ENCODE measurements at regions not wholly inside any gene's neighbourhood (a gene's known extent, or its start where the extent isn't known, plus 50 kb on each side); places are given as distances from the start of the nearest gene placed in this dataset.
A peak's percentile ranks its signal among the peaks of the same experiment; 100 is the strongest.

DNA sequence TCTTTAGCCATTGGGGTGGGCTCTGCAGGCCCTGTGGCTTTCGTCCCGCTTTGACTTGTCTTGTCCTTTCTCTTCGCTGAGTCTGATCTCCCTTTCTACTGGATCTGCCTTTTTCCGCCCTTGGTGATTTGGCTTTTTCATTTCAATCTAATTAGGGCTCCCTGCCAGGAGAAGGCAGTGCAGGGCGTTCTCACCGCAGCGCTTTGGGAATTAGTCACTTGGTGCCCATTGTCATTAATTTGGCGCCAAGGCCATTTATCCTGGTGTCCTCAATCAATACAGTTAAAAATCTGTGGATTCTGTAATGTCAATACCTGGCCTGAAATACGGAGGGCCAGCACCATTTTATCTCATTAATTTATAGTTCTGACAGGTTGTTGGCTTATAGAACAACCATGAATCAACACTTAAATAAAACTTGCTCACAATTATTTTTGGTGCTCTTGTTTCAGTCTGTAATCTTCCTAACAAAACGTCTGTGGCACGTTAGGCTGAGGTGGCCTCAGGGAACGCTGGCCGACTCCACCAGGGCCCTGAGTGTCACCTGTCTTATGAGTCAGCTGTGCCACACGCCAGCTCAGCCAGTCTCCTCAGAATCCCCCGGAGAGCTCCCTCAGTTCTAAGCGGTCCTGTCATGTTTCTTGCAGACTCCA is 115.7 kb downstream of the BEGAIN start:
- 56% methylated on average over 15 of the region's 16 CpGs for WGBS (ENCODE audit: insufficient coverage)
- H3K27ac ChIP-seq (ENCODE audit: low read depth, low read length): no peak overlapping the region
- no peaks in the 10 kb centered on the region for H3K27me3 ChIP-seq (ENCODE audit: control insufficient read depth, insufficient read depth, low read length)
- H3K36me3 ChIP-seq (ENCODE audit: control insufficient read depth, insufficient read depth, low read length): peaks cover 24% of the 10 kb centered on the region
- H3K4me3 ChIP-seq (ENCODE audit: low read depth, low read length): no peak overlapping the region
- no peaks in the 10 kb centered on the region for H3K9me3 ChIP-seq (ENCODE audit: control insufficient read depth, insufficient read depth, low read length)
- peaks cover 26% of the 10 kb centered on the region for H3K4me1 ChIP-seq (ENCODE audit: control insufficient read depth, insufficient read depth, low read length)
- DNase-seq (ENCODE audit: low read depth in 4 of 6, low spot score in 6 of 6): peak in 1 of 6 donors; percentile 64

DNA sequence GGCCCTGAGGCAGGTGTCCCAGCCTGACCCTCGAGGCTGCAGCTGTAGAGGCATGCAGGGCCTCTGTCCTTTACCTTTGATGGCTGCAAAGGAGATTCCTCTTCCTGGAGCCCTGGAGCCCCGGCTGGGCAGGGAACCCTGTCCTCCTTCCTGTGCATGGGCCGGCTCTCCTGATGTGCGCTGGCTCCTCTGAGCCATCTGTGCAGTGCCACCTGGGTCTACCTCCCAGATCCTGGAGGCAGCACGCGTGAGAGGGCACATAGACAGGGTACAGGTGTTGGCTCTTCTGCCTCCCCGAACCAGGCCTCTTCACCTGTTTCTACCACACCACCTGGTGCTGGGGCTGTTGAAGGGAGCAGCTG is 115.1 kb downstream of the BEGAIN start:
- no peaks in the 10 kb centered on the region for H3K27me3 ChIP-seq (ENCODE audit: control insufficient read depth, insufficient read depth, low read length)
- H3K36me3 ChIP-seq (ENCODE audit: control insufficient read depth, insufficient read depth, low read length): peaks cover 24% of the 10 kb centered on the region
- no peak for DNase-seq (ENCODE audit: low read depth in 4 of 6, low spot score in 6 of 6)
- H3K27ac ChIP-seq (ENCODE audit: low read depth, low read length): no peak overlapping the region
- 85% methylated on average over 4 of the region's 7 CpGs for WGBS (ENCODE audit: insufficient coverage)
- peaks cover 28% of the 10 kb centered on the region for H3K4me1 ChIP-seq (ENCODE audit: control insufficient read depth, insufficient read depth, low read length)
- H3K9me3 ChIP-seq (ENCODE audit: control insufficient read depth, insufficient read depth, low read length): no peaks in the 10 kb centered on the region
- no peak overlapping the region for H3K4me3 ChIP-seq (ENCODE audit: low read depth, low read length)

DNA sequence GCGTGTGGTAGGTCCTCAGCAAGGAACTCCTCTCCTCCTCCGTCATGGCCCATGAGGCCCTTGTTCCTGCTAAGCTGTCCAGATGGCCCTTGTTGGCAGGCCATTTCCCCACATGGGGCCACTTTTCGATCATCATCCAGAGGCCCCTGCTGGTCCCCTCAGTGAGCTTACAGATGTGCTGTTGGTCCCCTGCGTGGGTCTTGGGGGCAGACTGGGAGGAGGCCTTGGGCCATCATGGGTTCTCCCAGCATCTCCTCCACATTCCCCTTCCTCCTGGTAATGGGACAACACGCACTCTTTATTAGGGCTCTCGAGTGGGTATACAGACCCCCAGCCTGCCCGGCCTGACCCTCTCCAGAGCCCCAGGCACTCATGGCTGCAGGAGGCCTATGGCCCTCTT is 114.7 kb downstream of the BEGAIN start:
- H3K4me3 ChIP-seq (ENCODE audit: low read depth, low read length): no peak overlapping the region
- DNase-seq (ENCODE audit: low read depth in 4 of 6, low spot score in 6 of 6): no peak
- 97% methylated on average over 6 of the region's 7 CpGs for WGBS (ENCODE audit: insufficient coverage)
- H3K36me3 ChIP-seq (ENCODE audit: control insufficient read depth, insufficient read depth, low read length): peaks cover 24% of the 10 kb centered on the region
- H3K27ac ChIP-seq (ENCODE audit: low read depth, low read length): no peak overlapping the region
- no peaks in the 10 kb centered on the region for H3K27me3 ChIP-seq (ENCODE audit: control insufficient read depth, insufficient read depth, low read length)
- no peaks in the 10 kb centered on the region for H3K9me3 ChIP-seq (ENCODE audit: control insufficient read depth, insufficient read depth, low read length)
- peaks cover 28% of the 10 kb centered on the region for H3K4me1 ChIP-seq (ENCODE audit: control insufficient read depth, insufficient read depth, low read length)

DNA sequence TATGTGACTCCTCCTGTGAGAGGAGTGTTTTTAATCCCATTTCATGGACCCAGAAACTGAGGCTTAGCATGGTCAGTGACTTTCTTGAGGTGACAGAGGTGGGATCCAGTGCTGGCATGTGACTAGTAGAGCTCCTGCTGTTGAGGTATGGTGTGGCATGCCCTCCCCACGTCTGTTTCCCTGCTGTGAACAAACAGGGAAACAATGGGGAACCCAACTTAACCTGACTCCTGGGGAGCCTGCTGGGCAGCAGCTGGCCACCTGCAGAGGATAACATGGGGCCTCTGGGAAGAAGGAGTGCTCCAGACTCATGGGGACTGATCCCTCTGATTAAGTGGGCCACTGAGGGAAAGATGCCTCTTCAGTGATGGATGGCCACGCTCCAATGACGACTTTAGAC is 114.0 kb downstream of the BEGAIN start:
- no peak overlapping the region for H3K4me3 ChIP-seq (ENCODE audit: low read depth, low read length)

DNA sequence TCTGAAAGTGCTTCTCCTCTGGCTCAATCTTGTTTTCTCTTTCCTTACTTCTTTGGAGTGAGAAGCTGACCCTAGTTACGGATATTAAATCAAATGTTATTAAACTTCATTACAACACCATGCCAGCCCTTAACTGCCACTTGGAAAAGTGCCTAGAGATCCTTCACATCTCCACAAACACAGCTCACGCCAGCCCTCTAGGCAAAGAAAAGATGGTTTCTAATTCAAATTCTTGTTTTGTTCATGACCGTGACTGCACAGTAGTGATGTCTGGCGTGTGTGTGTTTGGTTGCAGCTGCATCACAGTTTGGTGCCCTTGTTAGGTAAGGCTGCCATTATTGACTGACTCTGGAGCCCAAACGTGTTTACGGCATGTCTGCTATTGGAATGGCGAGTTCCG is 113.0 kb downstream of the BEGAIN start:
- Histone ChIP-seq H3K36me3 (ENCODE audit: control insufficient read depth, insufficient read depth, low read length) (peaks cover 13% of the 10 kb centered on the region), H3K4me1 (ENCODE audit: control insufficient read depth, insufficient read depth, low read length) (peaks cover 28% of the 10 kb centered on the region), H3K4me3 (ENCODE audit: low read depth, low read length) (no peak overlapping the region), H3K9me3 (ENCODE audit: control insufficient read depth, insufficient read depth, low read length) (no peaks in the 10 kb centered on the region), H3K27me3 (ENCODE audit: control insufficient read depth, insufficient read depth, low read length) (no peaks in the 10 kb centered on the region), H3K27ac (ENCODE audit: low read depth, low read length) (no peak overlapping the region)
- 58% methylated on average over 2 of the region's 8 CpGs for WGBS (ENCODE audit: insufficient coverage)
- peak in 2 of 6 donors; percentile 26 to 49 for DNase-seq (ENCODE audit: low read depth in 4 of 6, low spot score in 6 of 6)

More for the DNA sequence above, 114.0 kb downstream of the BEGAIN start:
- Histone ChIP-seq H3K27ac (ENCODE audit: low read depth, low read length) (no peak overlapping the region), H3K27me3 (ENCODE audit: control insufficient read depth, insufficient read depth, low read length) (no peaks in the 10 kb centered on the region), H3K36me3 (ENCODE audit: control insufficient read depth, insufficient read depth, low read length) (peaks cover 19% of the 10 kb centered on the region), H3K9me3 (ENCODE audit: control insufficient read depth, insufficient read depth, low read length) (no peaks in the 10 kb centered on the region), H3K4me1 (ENCODE audit: control insufficient read depth, insufficient read depth, low read length) (peaks cover 28% of the 10 kb centered on the region)
- WGBS (ENCODE audit: insufficient coverage): 74% methylated on average over 3 of the region's 3 CpGs
- DNase-seq (ENCODE audit: low read depth in 4 of 6, low spot score in 6 of 6): no peak

- no peak for DNase-seq (ENCODE audit: low read depth in 4 of 6, low spot score in 6 of 6)
- Histone ChIP-seq H3K27ac (ENCODE audit: low read depth, low read length) (no peak overlapping the region), H3K9me3 (ENCODE audit: control insufficient read depth, insufficient read depth, low read length) (no peaks in the 10 kb centered on the region), H3K4me3 (ENCODE audit: low read depth, low read length) (no peak overlapping the region), H3K36me3 (ENCODE audit: control insufficient read depth, insufficient read depth, low read length) (peaks cover 10% of the 10 kb centered on the region), H3K4me1 (ENCODE audit: control insufficient read depth, insufficient read depth, low read length) (peaks cover 28% of the 10 kb centered on the region), H3K27me3 (ENCODE audit: control insufficient read depth, insufficient read depth, low read length) (no peaks in the 10 kb centered on the region)
- WGBS (ENCODE audit: insufficient coverage): 97% methylated on average over 3 of the region's 7 CpGs
Measured at GRCh38 chr14:100475268-100475667, 111.9 kb downstream of the BEGAIN start.

DNA sequence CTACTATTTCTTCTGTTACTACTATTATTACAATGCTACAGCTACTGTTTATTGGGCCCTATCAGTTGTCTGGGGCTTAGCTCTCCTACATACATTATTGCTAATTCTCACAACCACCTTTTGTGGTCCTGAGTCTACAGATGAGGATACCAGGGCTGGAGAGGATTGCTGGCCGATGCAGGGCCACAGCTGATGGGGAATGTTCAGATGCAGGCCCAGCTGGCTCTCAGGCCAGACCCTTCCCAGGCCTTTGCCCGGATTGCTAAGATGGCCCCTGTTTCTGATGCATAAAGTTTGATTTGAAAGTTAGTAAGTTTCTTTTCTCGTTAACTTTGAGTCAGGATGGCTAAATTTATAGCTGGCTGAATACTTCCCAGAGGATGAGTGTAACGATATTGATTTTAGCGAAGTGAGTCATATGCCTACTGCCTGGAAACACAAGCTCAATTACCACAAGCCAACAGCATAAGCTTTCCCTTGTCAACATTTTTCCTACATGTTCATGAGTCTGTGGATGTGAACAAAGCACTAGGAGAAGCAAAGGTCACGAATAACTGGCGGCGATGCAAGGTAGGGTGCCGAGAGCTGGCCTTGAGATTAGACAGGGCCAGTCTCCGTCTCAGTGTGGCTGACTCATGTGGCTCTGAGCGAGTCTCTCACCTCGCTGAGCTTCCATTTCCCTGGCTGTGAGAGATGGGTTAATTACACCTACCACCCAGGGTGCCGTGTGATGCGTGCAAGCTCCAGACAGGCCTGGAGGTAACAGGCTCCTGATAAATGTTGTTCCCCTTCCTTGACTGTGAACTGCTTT is 111.0 kb downstream of the BEGAIN start:
- no peaks in the 10 kb centered on the region for H3K27me3 ChIP-seq (ENCODE audit: control insufficient read depth, insufficient read depth, low read length)
- peak in 2 of 6 donors; percentile 24 to 67 for DNase-seq (ENCODE audit: low read depth in 4 of 6, low spot score in 6 of 6)
- H3K4me3 ChIP-seq (ENCODE audit: low read depth, low read length): no peak overlapping the region
- H3K27ac ChIP-seq (ENCODE audit: low read depth, low read length): no peak overlapping the region
- 79% methylated on average over 7 of the region's 14 CpGs for WGBS (ENCODE audit: insufficient coverage)
- peaks cover 8% of the 10 kb centered on the region for H3K36me3 ChIP-seq (ENCODE audit: control insufficient read depth, insufficient read depth, low read length)
- H3K9me3 ChIP-seq (ENCODE audit: control insufficient read depth, insufficient read depth, low read length): no peaks in the 10 kb centered on the region
- peaks cover 25% of the 10 kb centered on the region for H3K4me1 ChIP-seq (ENCODE audit: control insufficient read depth, insufficient read depth, low read length)

DNA sequence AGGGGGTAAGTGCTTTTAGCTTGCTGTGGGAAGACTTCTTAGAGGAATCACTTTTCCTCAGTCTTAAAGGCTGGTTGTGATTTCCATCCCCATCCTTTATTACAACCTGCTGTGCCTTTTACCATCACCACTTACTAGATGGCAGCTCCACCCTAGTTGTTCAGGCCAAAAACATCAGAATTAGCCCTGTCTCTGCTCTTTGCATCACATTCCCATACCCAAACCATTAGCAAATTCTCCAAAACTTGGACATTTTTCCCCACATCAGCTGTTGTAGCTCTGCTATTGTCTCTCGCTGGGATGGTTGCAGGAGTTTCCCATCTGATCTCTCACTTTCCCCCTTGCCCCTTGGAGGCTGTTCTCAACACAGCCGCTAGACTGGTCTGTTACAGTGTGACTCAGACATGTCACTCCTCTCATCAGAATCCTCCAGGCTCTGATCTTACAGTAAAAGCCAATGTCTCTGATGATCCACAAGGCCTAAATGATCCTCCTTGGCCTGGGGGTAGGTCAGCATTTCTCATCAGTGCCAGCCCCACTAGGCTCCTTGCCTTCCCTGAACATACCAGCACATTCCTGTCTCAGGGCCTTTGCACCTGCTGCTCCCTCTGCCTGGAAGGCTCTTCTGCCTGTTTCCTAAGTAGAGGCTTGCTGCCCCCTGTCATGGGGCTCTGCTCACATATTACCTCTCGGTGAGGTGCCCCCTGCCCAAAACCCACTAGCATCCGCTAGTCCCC is 102.5 kb downstream of the BEGAIN start:
- Histone ChIP-seq H3K4me3 (ENCODE audit: low read depth, low read length) (no peak overlapping the region), H3K27ac (ENCODE audit: low read depth, low read length) (no peak overlapping the region), H3K36me3 (ENCODE audit: control insufficient read depth, insufficient read depth, low read length) (no peaks in the 10 kb centered on the region), H3K27me3 (ENCODE audit: control insufficient read depth, insufficient read depth, low read length) (no peaks in the 10 kb centered on the region), H3K9me3 (ENCODE audit: control insufficient read depth, insufficient read depth, low read length) (no peaks in the 10 kb centered on the region), H3K4me1 (ENCODE audit: control insufficient read depth, insufficient read depth, low read length) (peaks cover 17% of the 10 kb centered on the region)
- no peak for DNase-seq (ENCODE audit: low read depth in 4 of 6, low spot score in 6 of 6)
- 95% methylated on average over 3 of the region's 4 CpGs for WGBS (ENCODE audit: insufficient coverage)

GRCh38 chr14:100486025-100486828 is 101.0 kb downstream of the BEGAIN start:
- WGBS (ENCODE audit: insufficient coverage): 52% methylated on average over 15 of the region's 21 CpGs
- Histone ChIP-seq H3K27ac (ENCODE audit: low read depth, low read length) (no peak overlapping the region), H3K4me3 (ENCODE audit: low read depth, low read length) (no peak overlapping the region)

More at GRCh38 chr14:100486025-100486828, 101.0 kb downstream of the BEGAIN start:
- no peaks in the 10 kb centered on the region for H3K27me3 ChIP-seq (ENCODE audit: control insufficient read depth, insufficient read depth, low read length)
- peaks cover 26% of the 10 kb centered on the region for H3K4me1 ChIP-seq (ENCODE audit: control insufficient read depth, insufficient read depth, low read length)
- peaks cover 3% of the 10 kb centered on the region for H3K36me3 ChIP-seq (ENCODE audit: control insufficient read depth, insufficient read depth, low read length)
- no peaks in the 10 kb centered on the region for H3K9me3 ChIP-seq (ENCODE audit: control insufficient read depth, insufficient read depth, low read length)
- DNase-seq (ENCODE audit: low read depth in 4 of 6, low spot score in 6 of 6): peak in 4 of 6 donors; percentile 26 to 86 (median 58)

Data from spinal cord (tissue), 9 donors.